NCI-H2029 (cell line): ENCODE measurements at regions not wholly inside any gene's neighbourhood (a gene's known extent, or its start where the extent isn't known, plus 50 kb on each side); places are given as distances from the start of the nearest gene placed in this dataset.

ENCODE experiments used
- DNase-seq: peaks from one replicate; lab custom pipeline; 2025; lab: John Stamatoyannopoulos, UW

DNA sequence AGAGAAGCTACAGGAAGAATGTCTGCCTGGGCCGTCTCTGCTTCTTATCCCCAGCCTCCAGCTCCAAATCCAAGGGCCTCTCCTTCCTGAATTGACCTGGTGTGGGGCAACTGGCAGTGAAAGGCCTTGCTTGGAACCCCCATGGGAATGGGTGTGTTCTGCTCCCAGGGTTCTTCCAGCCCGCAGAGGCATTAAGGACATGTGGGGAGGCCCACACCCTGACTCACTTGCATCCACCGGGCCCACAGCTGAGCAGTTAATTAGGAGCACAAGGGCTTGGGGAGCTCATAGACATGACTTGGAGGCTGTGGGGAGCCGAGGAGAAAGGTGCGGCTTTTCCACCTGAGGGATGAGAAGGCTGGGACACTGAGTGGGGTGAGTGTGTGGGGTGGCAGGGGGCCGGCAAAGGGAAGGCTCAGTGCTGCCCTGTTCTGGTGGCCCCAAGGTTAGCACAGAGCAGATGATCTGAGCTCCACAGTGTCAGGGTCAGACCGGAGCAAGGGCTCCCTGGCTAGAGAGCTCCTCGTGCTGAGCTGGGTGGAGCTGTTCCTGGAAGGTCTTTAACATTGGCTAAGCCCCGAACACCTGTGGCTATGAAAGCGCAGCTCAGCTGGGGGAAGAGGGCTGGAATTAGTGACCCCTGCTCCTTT is 64.5 kb upstream of the NECTIN1 start:
- DNase-seq = no peak

DNA sequence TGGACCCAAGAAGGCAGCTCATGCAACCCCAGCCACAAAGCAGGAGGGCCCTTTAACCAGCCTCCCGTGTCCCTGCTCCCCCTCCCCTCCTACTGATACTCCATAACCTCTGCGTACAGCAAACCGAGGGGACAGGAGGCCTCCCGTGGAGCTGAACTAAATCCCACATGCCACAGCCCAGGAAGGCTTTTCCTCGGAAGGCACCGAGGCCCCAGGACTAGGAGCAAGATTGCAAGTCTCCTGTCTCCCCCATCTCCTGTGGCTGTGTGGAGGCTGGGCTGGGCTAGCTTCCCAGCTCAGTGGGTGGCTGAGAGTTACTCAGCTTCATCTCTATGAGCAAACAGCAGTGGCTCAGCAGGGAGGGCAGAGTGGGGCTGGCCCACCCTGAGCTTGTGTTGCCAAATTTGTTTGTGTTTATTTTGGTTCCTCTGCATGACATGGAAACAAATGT is 62.7 kb upstream of the NECTIN1 start:
- DNase-seq = no peak

DNA sequence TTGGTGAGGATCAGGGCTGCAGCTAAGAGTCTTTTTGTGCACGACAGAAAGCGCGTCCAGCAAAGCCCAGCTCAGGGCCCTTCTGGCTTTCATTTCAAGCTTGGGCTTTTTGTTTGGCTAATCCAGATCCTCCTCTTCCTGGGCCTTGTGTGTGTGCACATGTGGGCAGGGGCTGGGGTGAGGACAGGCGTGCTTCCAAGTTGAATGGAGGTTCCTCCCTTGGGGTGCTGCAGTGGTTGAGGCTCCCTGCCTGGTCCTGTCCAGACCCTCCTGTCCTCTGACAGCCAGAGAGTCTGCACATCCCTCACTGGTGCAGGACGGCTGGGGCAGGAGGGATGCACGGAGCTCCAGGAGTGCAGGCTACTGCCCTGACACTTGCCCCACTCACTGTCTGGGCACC is 62.0 kb upstream of the NECTIN1 start:
- DNase-seq = no peak

DNA sequence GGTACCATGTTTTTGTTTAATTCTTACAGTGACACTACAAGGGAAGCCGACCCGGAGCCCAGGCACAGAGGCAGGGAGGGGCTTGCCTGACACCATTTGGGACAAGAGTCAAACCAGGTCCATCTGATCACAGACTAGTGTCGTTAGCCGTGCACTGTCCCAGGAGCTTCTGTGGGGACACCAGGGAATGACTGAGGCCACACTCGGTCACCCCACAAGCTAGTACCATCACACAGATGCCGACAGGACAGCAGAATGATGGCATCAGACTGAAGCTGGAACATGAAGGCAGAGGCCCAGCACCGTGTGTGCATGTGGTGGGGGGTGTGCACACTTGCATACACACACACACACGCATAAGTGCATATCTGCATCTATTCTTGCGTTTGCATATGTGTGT is 61.5 kb upstream of the NECTIN1 start:
- no peak for DNase-seq

DNA sequence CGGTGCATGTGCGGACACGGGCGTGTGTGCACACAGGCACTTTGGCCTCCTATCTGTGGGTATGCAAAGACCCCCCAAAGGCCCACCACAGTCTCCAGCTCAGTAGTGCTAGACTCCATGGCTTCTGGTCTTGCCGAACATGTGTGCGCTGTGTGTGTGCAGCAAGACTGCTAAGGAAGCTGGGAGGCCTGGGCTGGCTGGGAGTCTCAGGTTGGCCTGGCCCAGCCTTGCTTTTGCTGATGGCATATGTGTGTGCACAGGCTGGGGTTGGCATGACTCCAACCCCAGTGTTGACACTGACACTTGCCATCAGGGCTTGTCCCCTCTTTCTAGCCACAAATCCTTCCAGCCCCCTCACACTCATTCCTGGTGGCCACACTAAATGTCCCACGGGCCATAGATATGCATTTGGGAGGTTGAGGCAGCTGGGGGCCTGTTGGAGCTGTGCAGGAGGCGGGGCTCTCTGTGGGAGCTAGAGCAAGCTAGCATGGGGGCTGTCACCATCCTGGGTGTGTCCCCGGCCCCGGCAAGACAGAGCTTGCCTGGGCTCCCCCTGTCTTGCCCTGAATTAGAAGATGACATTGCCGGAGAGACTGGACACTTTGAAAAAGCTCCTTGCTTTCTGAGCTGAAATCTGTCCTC is 60.9 kb upstream of the NECTIN1 start:
- DNase-seq = no peak

DNA sequence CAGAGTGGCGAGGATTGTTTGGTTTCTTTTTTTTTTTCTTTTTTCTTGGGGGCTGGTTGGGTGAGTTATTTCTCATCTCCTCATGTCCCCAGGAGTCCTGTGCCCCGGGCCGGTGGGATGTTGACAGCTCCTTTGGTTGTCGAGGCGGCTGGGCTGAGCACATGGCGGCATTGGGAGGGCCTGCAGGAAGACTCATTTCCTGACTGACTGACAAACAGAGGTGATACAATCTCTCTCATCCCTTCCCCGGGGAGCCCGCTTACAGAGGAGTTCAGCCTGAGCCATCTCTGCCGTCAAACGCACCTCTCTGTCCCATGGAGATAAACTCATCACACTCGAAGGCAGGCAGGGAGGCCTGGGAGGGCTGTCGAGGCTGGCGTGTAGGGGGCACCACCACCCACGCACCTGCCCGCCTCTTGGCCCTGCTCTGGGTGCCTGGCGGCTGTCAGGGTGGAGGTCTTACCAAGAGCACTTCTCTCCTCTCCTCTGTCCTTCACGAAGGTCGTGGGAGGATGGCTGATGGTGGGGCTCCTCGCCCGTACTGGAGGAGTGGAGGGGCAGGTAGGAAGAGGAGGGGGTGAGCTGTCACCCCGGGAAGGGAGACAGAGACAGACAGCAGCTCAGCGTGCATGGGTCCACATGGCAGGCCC is 60.0 kb upstream of the NECTIN1 start:
- DNase-seq = no peak

DNA sequence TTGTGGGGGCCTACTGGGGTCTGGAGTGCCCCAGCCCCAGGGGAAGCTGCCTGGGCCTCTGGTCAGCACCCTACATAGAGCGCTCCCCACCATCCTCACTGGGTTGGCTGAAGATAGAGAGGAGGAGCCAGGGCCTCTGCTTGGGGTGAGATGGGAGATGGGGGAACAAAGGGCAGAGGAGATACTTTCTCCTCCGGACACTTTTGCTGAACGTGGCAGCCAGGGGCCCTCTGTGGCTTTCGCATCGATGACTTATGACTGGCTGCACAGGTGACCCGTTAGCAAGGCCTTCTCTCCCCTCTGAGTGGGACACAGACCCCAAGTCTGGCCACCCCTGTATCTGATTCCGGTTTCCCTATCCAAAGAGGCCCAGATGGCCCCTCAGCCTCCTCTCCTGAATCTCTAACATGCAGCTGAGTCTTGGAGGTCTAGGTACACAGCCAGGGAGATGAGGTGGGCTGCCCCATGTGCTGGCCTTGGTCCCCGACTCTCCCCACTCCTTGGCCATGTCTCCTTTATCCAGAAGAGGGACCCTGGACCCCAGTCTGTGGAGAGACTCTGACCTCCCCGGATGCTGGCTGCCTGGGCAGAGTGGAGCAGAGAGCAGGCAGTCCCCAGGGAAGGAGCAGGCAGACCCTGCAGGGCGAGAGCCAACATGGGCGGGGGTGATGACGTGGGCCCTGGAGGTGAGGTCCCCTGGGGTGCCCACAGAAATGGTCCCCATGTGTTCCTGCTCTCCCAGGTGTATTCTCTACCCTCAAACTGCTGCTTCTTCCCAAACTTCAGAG is 59.3 kb upstream of the NECTIN1 start:
- no peak for DNase-seq

DNA sequence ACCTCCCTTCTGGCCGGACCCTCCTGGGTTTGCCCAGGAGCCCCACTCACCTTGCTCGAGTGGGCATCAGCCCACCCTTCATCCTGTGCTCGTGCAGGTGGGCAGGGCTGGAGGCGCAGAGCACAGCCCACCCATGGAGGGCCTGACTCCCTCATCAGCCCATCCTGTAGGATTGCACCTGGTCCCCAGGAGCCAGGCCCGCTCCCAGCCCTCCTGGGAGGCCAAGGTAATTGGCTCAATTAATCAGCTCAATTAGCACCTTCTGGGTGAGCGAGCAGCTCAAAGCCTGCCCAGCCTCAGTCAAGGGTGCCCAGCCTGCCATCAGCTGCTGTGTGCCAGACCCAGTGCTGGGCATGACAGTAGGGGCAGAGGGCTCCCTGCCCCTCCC is 58.1 kb upstream of the NECTIN1 start:
- DNase-seq = no peak

DNA sequence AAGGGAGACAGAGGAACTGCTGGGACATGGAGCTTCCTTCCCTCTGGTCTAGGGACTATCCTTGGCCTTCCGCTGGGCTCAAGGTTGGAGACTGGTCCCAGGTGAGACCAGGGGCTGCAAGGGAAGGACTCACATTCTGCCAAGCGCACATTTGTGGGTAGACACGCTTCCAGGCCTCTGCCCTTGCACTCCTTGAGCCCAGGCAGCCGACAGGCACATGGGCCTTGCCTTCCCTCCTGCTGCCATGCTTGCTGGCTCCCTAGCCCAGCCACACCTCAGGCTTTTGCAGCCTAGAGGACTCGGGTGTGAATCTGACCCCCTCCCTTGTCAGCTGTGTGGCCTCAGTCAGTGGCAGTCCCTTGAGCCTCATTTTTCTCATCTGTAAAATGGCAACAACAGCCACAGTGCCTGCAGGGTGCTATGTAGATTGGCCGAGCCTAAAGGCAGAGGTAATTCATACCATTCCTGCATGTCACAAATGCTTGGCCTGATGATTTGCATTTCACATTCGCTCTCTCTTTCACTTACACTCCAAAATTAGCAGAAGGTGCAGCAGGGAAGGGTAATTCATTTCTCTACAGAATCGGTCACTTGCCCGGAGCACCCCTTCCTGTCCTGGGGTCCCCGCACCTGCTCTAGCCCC is 57.6 kb upstream of the NECTIN1 start:
- DNase-seq = no peak

DNA sequence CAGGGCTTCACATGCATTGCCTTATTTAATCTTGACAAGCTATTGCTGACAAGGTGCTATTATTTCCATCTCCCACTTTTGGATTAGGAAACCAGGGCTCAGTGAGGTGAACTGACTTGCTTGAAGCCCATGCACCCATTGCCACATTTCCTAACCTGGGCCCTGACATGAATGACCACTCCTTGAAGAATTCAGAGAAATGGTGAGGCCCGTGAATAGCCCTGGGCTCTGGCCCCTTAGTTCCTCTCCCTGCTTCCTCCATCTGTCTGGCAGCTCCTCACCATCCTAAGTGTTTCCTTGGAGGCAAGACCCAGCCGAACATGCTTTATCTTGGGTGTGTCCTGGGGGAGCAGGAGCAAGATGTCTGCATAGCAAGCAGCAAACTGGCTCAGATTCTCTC is 56.1 kb upstream of the NECTIN1 start:
- no peak for DNase-seq

DNA sequence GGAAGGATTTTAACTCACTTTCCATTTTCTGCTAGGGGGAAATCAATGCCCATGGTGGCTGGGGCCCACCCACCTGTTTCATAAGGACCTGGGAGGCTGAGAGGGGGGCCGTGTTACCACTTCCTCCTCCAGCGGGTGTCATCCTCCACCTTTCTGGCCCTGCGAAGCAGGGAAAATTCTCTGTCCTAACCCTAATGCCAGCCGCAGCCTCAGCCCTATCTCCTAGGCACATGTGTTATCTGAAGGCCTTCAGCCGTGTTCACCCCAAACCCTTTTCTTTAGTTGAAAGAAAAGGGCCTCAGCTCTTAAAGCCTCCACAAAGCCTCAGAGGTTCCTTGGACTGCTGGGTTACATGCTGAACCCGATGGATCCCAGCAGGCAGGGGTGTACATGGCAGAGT is 55.4 kb upstream of the NECTIN1 start:
- no peak for DNase-seq

DNA sequence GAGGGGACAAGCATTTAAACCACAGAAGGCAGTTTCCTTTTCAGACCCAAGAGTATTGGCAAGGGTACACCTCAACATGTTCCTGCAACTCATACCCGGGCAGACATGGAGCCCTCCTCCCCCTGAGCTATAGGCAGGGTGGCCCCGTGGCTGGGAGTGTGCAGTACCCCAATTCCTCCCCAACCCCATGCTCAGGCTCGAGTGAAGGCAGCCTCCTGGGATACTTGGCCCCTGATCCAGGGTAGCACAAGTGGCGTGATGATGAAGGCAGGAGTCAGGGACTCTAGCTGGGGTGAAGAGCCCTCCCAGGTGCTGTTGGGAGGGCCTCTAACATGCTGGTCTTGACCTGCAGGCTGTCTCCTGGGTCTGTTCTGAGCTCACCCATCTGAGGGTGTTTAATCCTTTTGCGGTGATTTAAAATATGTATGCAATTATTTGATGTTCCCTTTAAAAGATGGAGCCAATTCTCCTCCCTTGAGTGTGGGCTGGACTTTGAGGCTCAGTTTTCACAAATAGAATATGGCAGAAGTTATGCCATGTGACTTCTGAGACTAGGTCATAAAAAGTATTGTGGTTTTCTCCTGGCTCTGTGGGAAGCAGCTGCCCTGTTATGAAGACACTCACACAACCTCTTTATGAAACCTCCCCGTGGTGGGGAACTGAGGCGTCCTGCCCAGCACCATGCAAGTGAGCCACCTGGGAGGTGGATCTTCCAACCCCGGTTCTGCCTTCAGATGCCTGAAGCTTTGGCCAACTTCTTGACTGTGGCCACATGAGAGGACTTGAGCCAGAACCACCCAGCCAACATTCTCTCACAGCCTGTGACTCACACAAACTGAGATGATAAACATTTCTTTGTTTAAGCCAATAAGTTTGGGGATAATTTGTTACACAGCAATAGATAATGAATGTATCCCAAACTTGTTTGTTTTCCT is 54.7 kb upstream of the NECTIN1 start:
- no peak for DNase-seq

DNA sequence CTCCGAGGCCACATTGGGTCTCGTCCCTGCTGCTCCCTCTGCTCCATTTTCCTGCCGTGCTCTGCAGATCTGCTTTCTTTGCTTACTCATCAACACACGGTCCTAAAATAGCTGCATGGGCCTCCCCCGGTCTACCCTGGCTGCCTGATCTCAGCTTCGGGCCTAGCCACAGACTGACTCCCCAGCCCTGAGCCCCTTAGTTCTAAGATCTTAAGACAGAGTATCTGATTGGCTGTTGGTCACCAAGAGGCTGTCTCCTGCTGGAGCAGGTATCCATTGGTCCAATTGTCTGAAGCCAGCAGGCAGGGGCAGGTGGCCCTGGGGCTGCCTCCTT is 53.7 kb upstream of the NECTIN1 start:
- DNase-seq = no peak

DNA sequence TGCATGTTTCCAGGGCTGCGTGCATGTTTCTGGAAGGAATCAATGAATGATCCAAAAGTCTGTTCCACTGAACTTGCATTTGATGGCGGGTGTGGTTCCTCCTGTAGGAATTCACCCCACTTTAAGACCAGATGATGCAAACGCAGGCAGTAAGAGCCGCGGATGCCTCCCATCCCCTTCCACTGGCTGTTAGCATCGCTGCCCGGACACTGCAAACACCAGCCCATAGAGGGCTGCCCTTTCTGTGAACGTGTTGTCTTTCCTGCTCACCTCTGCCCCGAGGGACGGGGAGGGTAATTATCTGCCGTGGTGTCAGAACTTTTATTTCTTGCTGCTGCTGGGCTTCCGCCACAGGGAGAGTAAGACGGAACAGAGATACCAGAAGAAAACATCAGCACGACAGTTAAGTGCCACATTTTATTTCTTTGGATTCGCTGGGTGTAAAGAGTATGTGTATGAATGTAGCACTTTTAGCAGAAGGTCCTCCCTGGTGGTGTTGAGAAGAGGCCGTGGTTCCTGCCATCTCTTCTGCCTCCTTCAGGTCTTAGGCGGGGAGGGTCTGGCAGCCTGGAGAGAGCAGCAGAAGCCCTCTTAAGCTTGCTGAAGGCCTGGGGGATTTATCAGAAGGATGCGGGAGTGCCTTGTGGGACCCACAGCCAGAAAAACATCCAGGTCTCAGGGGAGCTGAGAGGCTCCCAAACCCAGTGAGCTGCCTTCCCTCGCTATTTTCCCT is 53.2 kb upstream of the NECTIN1 start:
- no peak for DNase-seq

DNA sequence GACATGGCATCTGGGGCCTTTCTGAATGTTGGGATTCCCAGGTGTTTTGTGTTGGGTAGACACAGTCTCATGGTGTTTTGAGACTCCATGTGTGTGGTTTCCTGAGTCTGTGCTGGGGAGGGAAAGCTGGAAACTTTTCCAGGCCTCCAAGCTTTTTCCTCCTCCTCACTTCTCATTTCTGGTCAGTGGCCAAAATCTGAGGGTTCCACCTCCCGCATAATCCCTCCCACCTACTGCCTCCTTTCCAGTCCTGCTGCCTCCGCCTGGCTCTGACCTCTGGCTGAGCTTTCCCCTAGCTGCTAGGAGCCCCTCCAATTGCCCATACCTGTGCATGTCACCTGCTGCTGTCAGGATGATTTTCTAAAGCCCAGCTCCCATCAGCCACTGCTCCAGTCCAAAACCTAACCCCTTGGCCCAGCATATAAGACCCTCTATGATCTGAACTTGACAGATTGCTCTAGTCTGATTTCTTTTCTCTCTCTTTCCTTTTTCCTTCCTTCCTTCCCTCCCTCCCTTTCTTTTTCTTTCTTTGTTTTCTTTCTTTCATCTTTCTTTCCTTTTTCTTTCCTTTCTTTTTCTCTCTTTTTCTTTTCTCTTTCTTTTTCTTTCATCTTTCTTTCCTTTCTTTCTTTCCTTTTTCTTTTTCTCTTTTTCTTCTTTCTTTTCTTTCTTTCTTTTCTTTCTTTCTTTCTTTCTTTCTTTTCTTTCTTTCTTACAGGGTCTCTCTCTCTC is 51.4 kb upstream of the NECTIN1 start:
- no peak for DNase-seq

DNA sequence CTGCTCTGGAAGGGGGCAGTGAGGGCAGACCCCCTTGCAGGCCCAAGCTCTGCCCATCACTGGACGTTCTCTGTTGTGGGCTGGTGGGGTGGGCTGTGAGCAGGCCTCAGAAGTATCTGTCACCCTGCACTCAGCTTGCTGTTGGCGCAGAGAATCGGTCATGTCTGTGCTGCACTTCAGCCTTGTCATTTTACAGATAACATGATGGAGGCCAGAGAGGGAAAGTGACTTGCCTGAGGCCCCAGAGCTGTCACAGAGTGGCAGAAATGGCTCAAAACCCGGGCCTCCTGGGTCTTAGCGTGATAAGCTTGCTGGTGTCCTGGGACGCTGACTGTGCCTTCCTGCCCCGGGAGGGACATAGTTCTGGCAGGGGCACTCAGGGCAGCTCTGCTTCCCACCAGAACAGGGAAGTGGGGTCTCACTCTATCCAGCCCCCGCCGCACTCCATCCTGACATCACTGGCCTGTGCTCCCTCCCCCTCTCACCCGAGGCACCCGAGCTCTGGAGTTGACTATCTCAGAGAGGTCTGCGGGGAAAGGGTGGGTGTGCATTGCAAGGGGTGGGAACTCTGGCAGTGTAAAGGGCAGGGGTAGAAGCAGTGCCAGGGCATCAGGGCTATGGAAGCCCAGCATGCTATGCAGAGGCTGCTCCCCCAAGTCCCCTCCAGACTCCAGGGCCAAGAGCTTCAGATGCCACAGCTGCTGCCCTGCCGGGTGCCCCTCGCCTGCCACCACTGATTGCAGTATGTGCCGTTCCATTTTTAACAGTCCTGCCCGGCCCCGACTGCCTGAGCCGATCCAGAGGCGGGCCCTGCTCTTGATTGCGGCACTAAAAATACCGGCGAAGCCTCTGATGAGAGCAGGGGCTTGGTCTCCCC is 50.4 kb upstream of the NECTIN1 start:
- DNase-seq = no peak
